ENCODE measurements at regions not wholly inside any gene's neighbourhood (a gene's known extent, or its start where the extent isn't known, plus 50 kb on each side); places are given as distances from the start of the nearest gene placed in this dataset.

DNA sequence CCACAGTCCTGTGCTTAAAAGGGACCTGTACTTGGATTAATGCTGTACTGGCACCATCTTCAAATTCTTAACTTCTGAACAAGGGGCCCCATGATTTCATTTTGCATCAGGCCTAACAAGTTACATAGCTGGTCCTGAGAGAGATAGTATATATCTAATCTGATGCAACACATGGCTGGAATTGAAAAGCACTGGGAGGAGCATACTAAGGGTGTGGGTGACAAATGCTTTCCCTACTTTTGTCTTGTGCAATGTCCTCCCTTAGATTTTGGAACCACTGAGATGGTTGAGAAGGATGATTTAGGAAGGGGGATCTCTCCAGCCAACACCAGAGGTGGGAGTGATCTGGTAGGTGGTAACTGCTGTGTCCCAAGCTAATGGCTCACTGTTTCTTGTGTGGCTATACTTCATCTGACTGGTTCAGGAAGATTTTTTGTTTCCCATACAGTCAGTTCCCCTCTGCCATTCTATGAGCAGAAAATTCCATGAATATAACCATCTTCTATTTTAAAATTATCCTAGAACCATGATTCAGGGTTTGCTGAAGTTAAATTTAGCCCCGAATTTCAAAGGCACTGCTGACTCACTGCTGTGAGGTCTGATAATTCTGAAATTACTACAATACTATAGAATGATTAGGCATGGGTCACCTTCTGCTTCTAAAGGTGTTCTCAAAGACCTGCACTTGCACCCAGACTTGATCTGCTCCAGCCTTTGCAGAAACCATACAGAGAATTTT lies 108.3 kb upstream of the NCKAP5 start:
- DNase-seq: no peak
- Histone ChIP-seq H3K79me2 (ENCODE audit: insufficient read depth) (no peaks in the 10 kb centered on the region), H3K9me3 (no peaks in the 10 kb centered on the region), H2AFZ (ENCODE audit: low read depth) (peak overlapping the region; percentile 36; the same call in 1 of the 2 replicates), H3K36me3 (replicated peaks in 1 of 2; ENCODE audit: control insufficient read depth in 1 of 2, insufficient read depth in 2 of 2, low read length in 1 of 2) (no peaks in the 10 kb centered on the region), H3K4me1 (ENCODE audit: control insufficient read depth in 1 of 2, insufficient read depth in 2 of 2, low read depth in 1 of 2, low read length in 1 of 2) (peaks cover 5 to 29% of the 10 kb centered on the region in 2 experiments; a peak in 2 of 4 replicates), H3K27ac (ENCODE audit: low read depth in 2 of 2, low read length in 1 of 2) (peak overlapping the region in 1 of 2 experiments; percentile 43; a peak in 2 of 4 replicates), H3K9ac (no peak overlapping the region), H3K4me3 (ENCODE audit: low read depth in 2 of 2, low read length in 1 of 2) (no peak overlapping the region), H3K4me2 (no peak overlapping the region), H3F3A (replicated peaks; ENCODE audit: insufficient read depth) (no peaks in the 10 kb centered on the region), H3K27me3 (ENCODE audit: insufficient read depth) (no peaks in the 10 kb centered on the region), H3K9me2 (no peaks in the 10 kb centered on the region), H4K20me1 (ENCODE audit: insufficient read depth) (no peaks in the 10 kb centered on the region)
- CTCF ChIA-PET: no interaction called here
- TF ChIP-seq MEF2A (IDR thresholded peaks at IDR 0.05; ENCODE audit: borderline replicate concordance, low read depth) (no peak), TAF1 (IDR thresholded peaks at IDR 0.05; ENCODE audit: borderline replicate concordance, low read depth, low read length) (no peak), NRF1 (IDR thresholded peaks at IDR 0.05; ENCODE audit: low read depth, low read length) (no peak), FOSL2 (IDR thresholded peaks at IDR 0.05; ENCODE audit: borderline replicate concordance, low read depth) (no peak), MAX (IDR thresholded peaks at IDR 0.05; ENCODE audit: low read depth) (no peak), ELF1 (IDR thresholded peaks at IDR 0.05) (no peak), USF1 (IDR thresholded peaks at IDR 0.05; ENCODE audit: borderline replicate concordance, low read depth) (no peak), EZH2phosphoT487 (IDR thresholded peaks at IDR 0.05; ENCODE audit: borderline replicate concordance, low read depth) (no peak), MXI1 (IDR thresholded peaks at IDR 0.05; ENCODE audit: low read depth, low read length) (no peak), TEAD4 (IDR thresholded peaks at IDR 0.05; ENCODE audit: borderline replicate concordance, insufficient read depth) (no peak), EP300 (IDR thresholded peaks at IDR 0.05; ENCODE audit: borderline replicate concordance in 1 of 2, low read depth in 1 of 2, low read length in 1 of 2) (no peak), SMC3 (IDR thresholded peaks at IDR 0.05; ENCODE audit: low read depth, low read length) (no peak)
- 33% methylated on average over 1 of the region's 1 CpG for WGBS (ENCODE audit: low lambda C conversion rate)
- POLR2A ChIA-PET: no interaction called here

GRCh38 chr2:133680343-133681049 lies 112.2 kb upstream of the NCKAP5 start:
- WGBS (ENCODE audit: low lambda C conversion rate): 70% methylated on average over 2 of the region's 2 CpGs
- H3K79me2 ChIP-seq (ENCODE audit: insufficient read depth): no peaks in the 10 kb centered on the region
- peaks cover 0 to 16% of the 10 kb centered on the region in 2 experiments; a peak in 2 of 4 replicates for H3K4me1 ChIP-seq (ENCODE audit: control insufficient read depth in 1 of 2, insufficient read depth in 2 of 2, low read depth in 1 of 2, low read length in 1 of 2)
- no peak overlapping the region for H3K4me2 ChIP-seq
- H3K9me3 ChIP-seq: no peaks in the 10 kb centered on the region
- no peak overlapping the region for H3K27ac ChIP-seq (ENCODE audit: low read depth in 2 of 2, low read length in 1 of 2)
- H3K9ac ChIP-seq: no peak overlapping the region
- H4K20me1 ChIP-seq (ENCODE audit: insufficient read depth): no peaks in the 10 kb centered on the region
- H3K9me2 ChIP-seq: no peaks in the 10 kb centered on the region
- H3K27me3 ChIP-seq (ENCODE audit: insufficient read depth): no peaks in the 10 kb centered on the region
- H3K4me3 ChIP-seq (ENCODE audit: low read depth in 2 of 2, low read length in 1 of 2): no peak overlapping the region
- ChIA-PET CTCF (interaction anchor here (0.7 kb wide), 1 partner anchor 1415 kb away, joined by 3 read pairs; no protein-coding TSS in a partner anchor), POLR2A (no interaction called here)
- H2AFZ ChIP-seq (ENCODE audit: low read depth): no peak overlapping the region
- DNase-seq: no peak
- no peak for TF ChIP-seq RFX5 (IDR thresholded peaks at IDR 0.05; ENCODE audit: low read length)
- TF ChIP-seq, protein P1, sequence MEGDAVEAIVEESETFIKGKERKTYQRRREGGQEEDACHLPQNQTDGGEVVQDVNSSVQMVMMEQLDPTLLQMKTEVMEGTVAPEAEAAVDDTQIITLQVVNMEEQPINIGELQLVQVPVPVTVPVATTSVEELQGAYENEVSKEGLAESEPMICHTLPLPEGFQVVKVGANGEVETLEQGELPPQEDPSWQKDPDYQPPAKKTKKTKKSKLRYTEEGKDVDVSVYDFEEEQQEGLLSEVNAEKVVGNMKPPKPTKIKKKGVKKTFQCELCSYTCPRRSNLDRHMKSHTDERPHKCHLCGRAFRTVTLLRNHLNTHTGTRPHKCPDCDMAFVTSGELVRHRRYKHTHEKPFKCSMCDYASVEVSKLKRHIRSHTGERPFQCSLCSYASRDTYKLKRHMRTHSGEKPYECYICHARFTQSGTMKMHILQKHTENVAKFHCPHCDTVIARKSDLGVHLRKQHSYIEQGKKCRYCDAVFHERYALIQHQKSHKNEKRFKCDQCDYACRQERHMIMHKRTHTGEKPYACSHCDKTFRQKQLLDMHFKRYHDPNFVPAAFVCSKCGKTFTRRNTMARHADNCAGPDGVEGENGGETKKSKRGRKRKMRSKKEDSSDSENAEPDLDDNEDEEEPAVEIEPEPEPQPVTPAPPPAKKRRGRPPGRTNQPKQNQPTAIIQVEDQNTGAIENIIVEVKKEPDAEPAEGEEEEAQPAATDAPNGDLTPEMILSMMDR (IDR thresholded peaks at IDR 0.05): peak; percentile 20; the same call in 1 of the 2 replicates
- no peak for TF ChIP-seq ZBTB33 (IDR thresholded peaks at IDR 0.05; ENCODE audit: borderline replicate concordance, low read depth)
- H3F3A ChIP-seq (replicated peaks; ENCODE audit: insufficient read depth): no peaks in the 10 kb centered on the region
- no peaks in the 10 kb centered on the region for H3K36me3 ChIP-seq (replicated peaks in 1 of 2; ENCODE audit: control insufficient read depth in 1 of 2, insufficient read depth in 2 of 2, low read length in 1 of 2)
